ENCODE measurements at regions not wholly inside any gene's neighbourhood (a gene's known extent, or its start where the extent isn't known, plus 50 kb on each side); places are given as distances from the start of the nearest gene placed in this dataset.
"Not testable (repeated sequence)": the region's sequence is repeated elsewhere in the genome, so short reads cannot be mapped to it uniquely, and the experiment has no call there.

DNA sequence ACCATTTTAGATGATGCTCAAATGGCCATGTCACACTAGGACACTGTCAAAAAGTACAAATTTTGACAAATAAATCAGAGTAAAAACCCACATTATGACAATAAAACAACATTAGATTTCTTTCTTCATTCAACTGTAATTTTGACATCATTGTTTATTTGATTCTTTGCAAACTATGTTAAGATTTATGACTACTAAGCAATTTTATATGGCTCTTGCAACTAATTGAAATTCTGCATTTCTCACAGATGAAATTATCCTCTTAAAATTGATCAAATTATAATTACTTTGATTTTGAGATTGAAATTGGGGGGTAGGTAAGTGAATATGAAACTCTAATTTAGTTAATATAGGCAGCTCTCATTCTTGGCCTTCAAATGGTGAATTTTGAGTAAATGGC is 59.8 kb downstream of the ATOH1 start:
- no peak for DNase-seq

GRCh38 chr4:93888768-93889167 is 60.2 kb downstream of the ATOH1 start:
- no peak for DNase-seq

DNA sequence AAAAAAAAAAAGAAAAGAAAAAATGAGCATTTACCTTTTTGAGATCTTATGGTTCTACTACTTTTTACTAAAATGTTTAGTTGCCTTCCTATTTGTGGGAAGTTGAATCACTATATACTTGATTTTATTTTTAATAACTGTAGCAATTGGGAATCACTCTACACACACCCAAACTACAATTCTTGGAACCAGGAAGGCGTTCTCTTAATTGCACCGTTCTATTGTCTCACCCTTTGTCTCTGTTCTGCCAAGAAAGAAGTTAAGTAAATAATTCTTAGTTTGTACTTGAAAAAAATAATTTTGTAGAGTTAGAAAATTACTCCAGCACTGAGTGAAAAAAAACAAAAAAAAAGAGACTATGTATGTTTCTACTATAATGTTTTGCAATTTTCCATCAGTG is 62.7 kb downstream of the ATOH1 start:
- DNase-seq: no peak

DNA sequence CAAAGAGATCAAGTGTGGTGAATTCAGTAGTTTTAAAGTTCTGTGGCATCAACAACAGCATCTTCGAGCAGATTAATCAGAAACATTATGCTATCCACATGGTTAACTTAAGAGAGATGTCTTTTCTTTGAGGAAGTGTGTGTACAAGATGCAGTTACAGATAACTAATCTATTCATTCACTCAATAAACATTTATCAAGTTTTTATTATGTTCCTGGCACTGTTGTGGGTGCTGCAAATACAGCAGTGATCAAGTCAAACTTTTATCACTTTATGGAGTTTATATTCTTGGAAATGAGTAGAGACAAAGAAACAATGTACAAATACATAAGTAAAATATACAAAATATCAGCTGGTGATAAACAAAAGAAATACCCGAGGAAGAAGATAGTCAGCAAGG is 66.4 kb downstream of the ATOH1 start:
- DNase-seq: no peak

DNA sequence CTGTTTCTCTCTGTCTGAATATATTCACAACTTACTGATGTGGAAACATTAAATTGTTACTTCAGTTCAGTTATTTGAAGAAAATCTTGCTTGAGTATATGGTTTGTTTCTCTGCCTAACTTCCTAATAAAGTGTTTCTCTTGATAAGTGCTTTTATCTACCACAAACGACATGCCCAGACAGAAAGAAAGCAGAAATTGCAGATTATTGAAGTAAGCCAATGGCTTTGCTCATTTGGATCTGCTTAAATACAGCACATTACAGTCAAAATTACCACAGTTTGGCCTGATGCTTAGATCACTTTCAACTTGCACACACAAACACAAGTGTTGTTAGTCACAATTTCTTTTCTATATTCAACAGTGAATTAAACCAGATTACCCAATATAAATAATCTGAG is 68.0 kb downstream of the ATOH1 start:
- no peak for DNase-seq

DNA sequence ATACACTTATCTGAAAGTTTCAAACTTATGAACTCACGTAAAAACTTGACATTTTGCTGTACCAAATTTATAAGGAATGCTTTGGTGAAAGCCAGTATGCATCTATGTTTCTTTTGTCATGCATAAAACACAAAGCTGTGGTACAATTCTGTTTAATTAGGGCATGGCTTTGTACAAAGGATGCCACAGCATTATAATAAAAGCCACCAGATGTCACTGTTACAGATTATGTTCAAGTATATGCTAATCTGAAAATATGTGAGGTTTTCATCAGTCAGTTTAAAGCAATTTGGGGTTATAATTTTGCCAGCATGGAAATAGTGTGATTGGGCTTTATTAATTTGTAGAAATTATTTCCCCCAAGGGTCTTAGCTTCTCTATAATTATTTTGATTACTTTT is 69.0 kb downstream of the ATOH1 start:
- no peak for DNase-seq

- no peak for DNase-seq
Measured at GRCh38 chr4:93908778-93909177, 80.2 kb downstream of the ATOH1 start.

DNA sequence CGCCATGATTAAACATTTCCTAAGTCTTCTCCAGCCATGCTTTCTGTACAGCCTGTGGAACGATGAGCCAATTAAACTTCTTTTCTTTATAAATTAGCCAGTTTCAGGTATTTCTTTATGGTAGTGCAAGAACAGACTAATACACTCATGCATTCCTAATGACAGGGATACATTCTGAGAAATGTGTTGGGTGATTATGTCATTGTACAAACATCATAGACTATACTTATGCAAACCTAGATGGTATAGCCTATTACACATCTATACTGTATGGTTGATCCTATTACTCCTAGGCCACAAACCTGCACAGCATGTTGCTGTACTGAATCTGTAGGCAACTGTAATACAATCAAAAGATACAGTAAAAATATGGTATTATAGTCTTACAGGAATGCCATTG is 83.1 kb downstream of the ATOH1 start:
- DNase-seq: no peak

DNA sequence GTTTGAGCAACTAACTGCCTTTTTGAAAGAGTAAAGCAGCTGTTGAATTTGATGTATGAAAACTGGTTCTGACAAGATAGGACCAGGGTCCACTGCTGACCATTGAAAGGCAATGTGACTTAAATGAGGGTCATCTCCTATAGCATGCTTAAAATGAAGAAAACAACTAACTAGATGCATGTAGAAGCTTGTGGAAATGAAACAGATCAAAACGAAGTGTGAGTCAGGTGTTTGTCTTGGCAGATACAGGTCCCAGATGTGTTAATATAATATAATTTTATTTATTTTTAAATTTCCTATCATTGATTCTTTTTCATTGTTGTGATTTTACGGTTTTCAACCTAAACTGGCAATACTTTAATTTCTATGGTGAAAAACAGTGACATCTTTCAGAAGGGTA is 83.6 kb downstream of the ATOH1 start:
- no peak for DNase-seq

GRCh38 chr4:93918856-93919255 is 90.3 kb downstream of the ATOH1 start:
- no peak for DNase-seq

DNA sequence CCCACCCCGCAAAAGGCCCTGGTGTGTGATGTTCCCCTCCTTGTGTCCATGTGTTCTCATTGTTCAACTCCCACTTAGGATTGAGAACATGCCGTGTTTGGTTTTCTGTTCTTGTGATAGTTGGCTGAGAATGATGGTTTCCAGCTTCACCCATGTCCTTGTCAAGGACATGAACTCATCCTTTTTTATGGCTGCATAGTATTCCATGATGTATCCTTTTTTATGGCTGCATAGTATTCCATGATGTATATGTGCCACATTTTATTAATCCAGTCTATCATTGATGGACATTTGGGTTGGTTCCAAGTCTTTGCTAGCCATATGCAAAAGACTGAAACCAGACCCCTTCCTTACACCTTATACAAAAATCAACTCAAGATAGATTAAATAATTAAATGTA is 95.0 kb downstream of the ATOH1 start:
- not testable (repeated sequence) for DNase-seq

DNA sequence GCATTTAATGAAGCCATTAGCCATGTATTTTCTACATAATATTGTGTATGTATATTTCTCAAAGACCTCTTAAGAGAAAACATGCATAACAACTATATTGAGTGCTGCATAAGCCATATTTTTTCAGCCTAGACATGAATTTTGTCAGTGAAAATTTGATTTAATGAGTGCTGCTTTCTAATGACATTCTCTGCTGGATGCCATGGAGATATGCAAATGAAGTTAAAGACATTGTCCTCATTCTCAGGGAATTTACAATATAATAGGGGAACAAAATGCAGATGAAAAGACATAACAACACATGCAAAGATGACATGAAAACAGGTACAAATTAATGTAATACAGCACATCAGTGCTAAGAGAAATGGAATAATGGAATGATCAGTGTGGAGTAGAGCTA is 118.7 kb downstream of the ATOH1 start:
- DNase-seq: no peak

DNA sequence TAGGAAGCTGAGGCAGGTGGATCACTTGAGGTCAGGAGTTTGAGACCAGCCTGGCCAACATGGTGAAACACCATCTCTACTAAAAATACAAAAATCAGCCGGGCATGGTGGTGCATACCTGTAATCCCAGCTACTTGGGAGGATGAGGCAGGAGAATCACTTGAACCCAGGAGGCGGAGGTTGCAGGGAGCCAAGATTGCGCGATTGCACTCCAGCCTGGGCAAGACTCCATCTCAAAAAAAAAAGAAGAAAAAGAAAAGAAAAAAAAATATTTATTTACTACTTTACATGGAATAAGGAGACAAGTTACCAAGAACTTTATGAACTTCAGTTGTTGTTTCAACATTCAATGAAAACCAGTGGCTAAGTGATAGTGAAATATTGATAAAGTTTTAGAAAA is 121.7 kb downstream of the ATOH1 start:
- DNase-seq: not testable (repeated sequence)

- no peak for DNase-seq
Measured at GRCh38 chr4:93957186-93957585, 128.6 kb downstream of the ATOH1 start.

- no peak for DNase-seq
Measured at GRCh38 chr4:93960450-93960849, 131.9 kb downstream of the ATOH1 start.

GRCh38 chr4:93960916-93961315 is 132.4 kb downstream of the ATOH1 start:
- no peak for DNase-seq

DNA sequence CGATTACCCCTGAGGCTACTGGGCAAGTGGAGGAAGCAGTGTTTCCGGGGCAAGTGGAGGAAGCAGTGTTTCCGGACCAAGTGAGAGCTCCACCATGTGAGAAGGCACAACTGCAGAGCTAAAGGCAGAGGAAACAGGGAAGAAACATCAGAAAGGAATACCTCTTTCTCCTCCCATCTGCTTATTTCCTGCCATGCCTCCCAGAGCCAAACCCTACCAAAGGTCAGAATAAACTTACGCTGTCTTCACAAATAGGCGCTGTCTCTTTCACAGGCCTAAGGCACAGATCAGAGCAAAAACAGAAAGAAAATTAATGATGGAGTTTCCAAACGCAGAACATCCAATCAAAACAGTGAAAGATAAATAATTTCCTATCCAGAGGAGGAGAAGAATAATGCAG is 153.0 kb downstream of the ATOH1 start:
- no peak for DNase-seq

- DNase-seq: no peak
Measured at GRCh38 chr4:93982255-93982654, 153.7 kb downstream of the ATOH1 start.

DNA sequence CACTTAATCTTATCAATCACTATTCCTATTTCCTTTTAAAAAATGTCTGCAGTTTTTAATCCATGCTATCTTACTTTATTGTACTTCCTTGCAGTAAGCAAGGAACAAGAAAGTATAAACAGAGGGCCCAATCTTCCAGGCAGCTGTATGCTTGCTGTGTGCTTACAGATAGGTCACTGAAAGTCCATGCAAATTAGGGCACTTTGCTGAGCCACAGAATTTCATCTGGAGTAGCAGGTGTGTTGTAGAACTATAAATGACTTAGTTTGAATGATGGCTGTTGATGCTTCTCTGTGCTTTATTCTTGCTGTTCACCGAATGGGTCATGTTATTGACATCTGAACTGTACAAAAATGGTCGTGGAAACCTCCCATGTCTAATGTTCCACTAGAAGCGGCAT is 154.6 kb downstream of the ATOH1 start:
- no peak for DNase-seq

DNA sequence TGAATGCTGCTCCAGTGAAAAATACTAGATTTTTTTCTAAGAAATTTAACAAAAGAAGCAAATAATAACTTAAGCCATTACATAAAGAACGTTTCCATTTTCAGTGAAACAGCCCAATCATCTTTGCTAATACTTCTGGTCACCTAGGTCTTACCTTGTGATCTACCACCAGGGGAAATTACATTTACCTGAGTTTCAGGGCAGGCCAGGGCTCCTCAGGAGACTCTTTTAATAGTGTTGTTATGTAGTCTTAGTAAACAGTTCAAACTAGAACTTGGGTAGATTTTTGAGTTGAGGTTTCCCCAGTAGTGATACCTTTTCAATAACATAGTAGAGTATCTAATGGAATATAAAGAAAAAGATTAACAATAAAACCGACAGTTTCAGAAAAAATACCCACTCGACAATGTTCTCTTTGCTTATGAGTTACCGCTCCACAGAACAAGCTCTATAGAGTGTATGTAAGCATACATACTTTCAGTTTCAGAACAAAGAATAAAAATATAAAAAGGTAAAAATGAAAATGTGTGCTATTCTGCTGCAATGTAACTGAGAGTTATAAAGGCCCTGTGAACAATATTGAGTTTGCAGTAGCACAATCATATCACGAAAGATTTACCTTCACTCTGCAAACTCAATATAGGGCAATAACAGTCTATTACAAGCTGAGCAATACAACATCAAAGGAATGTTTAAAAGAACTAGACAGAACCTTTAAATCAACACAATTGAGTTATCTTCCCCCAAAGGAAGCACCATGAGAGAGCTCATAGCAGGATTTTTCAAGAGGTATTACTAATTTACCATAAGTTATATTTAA is 165.8 kb downstream of the ATOH1 start:
- no peak for DNase-seq

GRCh38 chr4:93996895-93997294 is 168.3 kb downstream of the ATOH1 start:
- DNase-seq: no peak

DNA sequence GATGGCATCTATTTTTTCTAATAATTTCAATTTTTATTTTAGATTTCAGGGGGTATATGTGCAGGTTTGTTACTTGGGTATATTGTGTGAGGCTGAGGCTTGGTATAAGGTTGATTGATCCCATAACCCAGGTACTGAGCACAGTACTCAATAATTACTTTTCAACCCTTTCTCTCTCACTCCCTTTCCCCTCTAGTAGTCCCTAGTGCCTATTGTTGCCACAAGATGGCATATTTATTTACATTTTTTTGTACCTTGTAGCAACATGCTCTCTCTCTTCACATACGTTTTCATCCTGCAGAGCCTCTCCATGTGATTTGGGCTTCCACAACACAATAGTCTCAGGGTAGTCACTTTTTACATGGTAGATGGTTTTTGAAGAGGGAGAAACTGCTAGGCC is 172.0 kb downstream of the ATOH1 start:
- DNase-seq: no peak

DNA sequence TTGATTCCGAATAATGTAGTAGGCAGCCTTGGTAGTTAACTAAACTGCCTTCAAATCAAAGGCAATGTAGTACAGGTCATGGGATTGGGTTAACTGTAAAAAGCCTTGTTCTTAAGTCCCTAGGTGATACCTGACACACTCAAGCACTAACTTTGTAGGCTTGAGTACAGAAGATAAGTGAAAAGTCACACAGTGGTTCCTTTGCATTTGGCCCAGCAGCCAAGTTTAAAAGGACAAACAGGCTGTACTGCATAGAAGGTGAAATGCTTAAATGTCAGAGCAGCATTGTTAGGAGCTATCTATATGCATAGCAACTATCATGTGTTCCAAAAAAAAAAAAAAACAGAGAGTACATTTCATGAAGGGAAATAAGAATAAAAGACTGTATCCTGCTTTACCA is 178.4 kb downstream of the ATOH1 start:
- no peak for DNase-seq

DNA sequence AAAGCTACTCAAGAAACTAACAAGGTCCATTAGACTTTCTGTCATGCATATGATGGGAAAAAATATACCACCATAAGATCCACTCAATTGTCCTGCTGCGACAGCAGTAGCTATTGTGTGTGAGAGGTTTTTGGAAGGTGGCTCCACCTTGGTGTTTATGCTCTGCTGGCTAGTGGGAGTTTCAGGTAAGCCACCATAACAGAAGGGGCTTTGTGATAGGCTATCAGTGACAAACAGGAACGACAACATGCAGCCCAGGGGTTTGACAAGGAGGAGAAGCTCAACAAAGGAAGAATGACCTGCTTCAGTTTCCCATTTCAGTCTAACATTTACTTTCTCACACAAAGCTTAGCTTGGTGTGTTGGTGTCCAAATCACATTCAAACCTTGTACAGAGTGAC is 182.6 kb downstream of the ATOH1 start:
- no peak for DNase-seq

DNA sequence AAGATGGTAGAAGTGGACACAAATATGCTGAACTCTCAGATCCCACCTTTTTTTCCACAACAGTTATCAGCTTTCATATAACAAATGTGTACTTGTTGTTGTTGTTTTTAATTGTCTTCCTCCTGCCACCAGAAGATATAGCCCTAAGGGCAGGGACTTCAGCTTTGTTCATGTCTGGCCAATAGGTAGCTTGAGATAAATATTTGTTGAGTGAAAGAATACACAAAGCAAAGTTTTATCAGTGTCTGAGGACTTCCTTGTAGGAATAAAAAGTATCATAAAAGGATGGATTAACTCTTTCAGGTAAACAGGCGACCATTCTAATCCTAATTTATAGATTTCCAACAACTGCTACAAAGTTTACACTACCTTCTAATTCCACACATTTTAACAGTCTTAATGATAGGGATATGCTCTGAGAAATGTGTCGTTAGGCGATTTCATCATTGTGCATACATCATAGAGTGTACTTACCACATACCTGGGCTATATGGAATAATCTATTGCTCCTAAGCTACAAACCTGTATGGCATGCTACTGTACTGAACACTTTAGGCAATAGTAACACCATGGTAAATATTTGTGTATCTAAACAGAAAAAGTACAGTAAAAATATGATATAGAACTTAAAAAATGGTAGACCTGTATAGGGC is 186.1 kb downstream of the ATOH1 start:
- no peak for DNase-seq

Data from NCI-H226 (cell line).